ENCODE measurements at regions not wholly inside any gene's neighbourhood (a gene's known extent, or its start where the extent isn't known, plus 50 kb on each side); places are given as distances from the start of the nearest gene placed in this dataset.

DNA sequence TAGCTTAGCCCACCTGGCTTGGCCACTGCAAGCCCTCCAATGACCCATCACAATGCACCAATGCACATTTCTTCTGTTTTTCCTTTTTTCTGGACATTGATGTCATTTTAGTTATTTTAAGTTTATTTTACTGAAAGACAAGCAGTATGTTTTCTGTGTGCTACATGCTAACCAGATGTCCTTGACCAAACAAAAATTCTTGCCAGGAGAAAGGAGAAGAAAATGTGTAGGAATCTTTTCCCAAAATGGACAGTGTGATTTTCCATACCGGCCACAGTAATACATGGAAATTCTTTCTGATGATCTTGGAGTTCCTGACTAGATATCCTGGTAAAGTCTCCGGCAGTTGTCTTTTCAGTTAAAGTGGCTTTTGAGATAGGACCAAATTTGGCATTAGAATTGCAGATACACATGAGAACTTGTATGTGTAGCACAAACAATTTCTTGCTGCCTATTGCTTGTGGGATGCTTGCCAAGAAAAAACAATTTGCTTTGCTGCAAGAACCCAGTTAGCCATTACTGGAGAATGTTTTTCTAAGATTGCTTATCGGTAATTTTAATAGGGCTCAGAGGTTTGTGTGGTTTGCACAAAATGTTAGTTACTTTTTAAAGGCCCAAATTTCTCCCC lies 696.5 kb upstream of the CITED2 start:
- DNase-seq = no peak

DNA sequence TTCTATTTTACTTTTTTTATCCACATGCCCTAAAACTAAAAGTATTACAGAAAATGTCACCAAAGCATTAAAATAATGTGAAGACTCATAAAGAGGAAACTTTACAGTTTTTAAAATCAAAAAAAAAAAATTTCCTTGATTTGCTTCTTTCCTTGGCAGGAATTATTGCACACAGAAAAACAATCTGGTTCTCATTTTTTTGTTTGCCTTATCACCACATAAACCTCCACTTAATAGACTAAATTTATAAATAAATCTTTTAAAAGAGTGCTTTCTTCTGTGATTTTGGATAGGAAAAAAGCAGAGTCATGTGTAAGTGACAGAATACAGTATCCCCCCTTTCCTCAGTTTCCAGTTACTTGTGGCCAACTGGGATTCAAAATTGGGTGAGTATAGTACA lies 695.1 kb upstream of the CITED2 start:
- DNase-seq = no peak

DNA sequence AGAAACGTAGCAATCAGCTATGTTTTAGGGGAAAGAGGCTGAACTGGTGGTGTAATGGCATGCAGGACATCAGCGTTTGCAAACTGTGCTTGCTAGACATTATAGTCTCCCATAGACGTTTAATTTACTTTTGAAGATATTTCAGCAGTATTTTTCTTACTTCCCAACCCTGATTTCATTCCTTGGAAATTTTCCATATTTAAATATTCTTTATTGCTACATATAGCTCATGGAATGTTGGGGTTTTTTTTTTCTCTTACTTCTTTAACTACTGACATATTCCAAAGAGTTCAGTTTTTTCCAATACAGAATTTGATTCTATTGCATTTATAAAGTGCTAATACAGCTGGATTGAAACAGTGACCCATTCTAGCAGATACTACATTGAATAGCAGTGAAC lies 694.4 kb upstream of the CITED2 start:
- DNase-seq = no peak

DNA sequence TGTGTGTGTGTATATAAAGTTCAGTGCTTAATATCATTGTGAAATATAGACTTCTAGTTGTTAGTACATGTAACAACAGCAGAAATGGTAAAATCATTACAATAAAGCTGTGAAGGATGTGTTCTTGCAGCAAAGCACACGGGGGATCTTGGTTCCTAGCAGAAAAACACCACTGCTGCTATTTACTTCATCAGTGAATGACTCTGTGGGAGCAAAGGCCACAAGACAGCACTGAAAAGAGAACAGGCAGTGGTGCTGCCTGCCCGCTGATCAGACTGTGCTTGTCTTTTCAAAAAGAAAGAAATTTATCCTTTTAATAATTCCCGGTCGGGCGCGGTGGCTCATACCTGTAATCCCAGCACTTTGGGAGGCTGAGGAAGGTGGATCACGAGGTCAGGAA lies 689.9 kb upstream of the CITED2 start:
- DNase-seq = no peak

DNA sequence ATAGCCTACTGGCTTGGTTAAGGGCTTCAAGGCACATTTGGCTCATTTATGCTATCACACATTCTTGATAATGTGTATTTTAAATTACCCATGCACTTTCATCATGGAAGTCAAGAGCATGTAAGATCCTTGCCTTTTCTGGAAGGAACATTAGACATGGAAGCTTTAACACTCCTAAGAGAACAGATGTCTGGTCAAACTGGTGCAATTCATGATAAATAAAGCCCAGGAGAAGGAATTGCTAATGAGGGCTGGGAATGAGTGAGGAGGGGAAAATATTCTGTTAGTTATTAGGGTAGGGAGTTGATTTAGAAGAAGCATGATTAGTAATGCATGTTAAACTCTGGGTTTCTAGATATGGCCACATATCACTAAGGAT lies 688.6 kb upstream of the CITED2 start:
- no peak for DNase-seq

DNA sequence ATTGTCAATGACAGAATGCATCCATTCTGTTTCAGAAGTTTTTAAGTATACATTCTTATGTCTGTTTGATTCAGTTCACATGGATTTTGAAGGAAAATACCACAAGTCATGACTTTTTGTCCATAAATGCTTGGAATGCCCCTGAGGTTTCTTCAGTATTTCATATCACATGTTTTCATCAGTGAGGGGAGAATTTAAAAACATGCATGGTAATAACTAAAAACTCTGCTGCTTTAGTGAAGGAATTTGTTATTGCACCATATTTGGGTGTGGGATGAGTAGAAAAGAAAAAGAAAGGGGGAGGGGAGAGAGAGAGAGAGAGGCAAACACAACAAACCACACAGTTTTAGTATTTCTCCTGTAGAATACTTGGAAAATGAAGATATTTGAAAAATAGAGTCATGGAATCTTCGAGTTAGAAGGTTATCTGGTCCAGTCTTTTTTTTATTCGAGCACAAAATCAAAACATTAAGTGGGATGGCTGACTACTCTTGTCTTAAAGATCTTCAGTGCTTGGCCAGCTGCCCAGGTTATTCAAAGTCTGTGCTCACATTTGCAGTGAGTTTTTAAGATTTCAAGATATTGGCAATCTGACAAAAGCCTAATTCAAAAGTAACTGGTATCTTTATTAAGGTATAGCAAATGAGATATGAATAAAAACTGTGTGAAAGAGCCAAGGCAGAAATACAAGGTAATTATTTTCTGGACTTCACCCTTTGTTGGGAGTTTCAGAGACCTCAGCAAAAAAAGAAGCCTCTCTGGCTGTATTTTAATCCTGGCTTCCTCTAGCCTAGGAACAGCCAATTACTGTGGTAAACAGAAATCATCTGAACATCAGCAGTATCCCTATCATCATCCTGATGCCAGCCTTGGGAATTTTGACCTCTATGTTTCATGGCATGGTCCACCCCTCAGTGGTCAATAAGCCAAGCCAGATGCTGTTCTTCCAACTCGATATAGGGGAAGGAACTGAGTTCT lies 687.9 kb upstream of the CITED2 start:
- DNase-seq = no peak

- no peak for DNase-seq
These were observed 686.9 kb upstream of the CITED2 start for GRCh38 chr6:140061110-140062042.

DNA sequence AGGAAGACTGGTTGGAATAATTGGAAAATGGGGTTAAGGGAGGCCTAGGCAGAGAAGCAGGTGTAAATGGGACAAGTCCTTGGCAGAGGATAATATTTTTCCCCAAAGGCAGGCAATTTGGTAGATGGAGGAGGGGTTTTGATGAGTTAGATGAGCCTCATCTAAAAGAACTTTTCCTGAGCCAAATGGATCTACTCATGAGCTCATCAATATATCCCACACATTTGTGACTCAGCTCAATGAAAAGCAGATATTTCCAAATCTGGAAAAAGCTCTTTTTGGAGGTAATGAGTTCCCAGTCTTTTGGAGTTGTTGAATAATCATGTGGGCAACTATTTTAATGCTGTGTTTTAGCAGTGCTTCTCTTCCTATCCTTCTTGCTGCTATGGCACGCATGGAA lies 685.5 kb upstream of the CITED2 start:
- no peak for DNase-seq

- DNase-seq = no peak
These were observed 684.4 kb upstream of the CITED2 start for GRCh38 chr6:140058863-140059262.

DNA sequence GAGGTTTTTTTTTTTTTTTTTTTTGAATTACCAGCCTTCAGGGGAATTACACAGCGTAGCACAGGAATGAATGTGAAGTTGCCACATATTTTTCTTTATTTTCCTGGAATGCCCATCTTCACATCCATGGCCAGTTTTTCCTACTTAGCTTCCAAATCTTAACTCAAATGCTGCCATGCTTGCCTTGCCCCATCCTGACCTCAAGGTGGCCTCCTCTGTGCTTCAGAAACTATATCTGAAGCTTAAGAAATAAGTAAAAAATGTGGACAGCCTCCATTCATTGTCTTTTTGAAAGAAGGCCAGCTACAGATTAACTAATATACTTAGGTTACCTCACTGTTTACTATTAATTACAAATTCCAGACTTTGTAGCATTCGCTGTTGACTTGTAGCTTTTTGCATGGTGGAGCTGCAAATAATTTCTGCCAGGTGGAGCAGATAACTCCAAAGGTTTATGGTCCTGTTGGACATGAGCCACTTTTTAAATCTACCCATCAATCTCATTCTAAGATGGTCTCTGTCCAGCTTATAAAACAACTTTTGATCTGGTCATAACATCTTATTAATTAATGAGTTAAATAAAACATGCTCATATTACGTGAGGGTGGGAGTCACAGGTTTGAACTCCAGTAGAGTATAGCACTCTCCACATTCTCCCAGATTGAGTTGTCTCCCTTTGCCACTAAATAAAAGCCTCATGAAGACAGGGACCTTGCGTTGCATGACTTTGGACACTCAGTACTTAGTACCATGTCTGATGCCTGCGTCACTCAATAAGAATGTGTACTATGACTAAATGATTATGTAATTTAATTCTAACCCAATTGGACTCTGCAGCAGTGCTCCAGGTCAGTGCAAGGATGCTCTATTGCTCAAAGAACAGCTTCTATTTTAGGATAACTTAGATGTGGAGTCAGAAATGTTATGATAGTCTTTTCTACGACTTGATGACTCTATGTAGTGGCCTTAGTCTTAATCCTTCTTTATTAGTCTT lies 678.6 kb upstream of the CITED2 start:
- DNase-seq = no peak

DNA sequence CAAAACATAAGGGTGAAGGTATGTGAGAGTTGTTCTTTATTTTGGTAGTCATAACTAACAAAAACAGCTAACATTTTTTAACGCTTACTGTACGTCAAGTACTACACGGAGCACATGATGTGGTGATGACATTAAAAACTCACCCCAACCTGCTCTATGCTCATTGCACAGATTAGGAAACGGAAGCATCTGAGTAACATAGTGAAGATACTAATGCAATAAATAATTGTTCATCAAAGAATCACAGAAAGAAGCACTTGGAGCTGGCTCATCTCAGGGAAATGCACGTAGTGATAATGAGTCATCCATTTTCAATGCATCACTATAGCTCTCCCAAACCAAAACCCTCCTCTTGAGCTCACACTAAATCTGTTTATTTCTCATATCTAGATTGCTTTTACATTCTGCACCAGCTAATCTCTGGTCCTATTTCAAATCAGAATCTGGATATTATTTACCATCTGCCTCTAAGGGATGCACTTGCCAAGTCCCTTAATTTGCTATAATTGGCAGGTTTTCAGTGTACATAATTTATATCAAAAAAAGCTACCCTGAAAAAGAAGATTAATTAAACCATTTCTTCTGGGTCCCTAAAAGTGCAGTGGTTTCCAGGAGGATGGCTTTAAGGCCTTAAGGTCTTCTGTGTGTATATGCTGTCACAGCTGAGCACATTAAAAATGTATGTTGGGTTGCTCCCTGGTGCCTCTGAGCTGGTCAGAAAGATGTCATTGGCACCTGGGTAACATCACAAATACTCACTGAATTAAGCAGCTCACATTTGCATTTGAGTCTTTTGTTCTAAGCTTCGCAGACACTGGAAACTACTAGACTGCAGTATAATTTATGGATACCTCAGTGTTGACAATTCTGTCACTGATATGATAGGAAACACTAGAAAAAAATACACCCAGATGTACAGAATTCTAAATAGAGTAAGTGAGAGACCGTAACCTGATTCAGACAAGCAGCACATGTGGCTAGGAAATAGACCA lies 677.4 kb upstream of the CITED2 start:
- DNase-seq = peak; percentile 8

- DNase-seq = peak; percentile 9
These were observed 675.9 kb upstream of the CITED2 start for GRCh38 chr6:140050101-140050995.

- DNase-seq = no peak
These were observed 674.8 kb upstream of the CITED2 start for GRCh38 chr6:140049251-140049650.

DNA sequence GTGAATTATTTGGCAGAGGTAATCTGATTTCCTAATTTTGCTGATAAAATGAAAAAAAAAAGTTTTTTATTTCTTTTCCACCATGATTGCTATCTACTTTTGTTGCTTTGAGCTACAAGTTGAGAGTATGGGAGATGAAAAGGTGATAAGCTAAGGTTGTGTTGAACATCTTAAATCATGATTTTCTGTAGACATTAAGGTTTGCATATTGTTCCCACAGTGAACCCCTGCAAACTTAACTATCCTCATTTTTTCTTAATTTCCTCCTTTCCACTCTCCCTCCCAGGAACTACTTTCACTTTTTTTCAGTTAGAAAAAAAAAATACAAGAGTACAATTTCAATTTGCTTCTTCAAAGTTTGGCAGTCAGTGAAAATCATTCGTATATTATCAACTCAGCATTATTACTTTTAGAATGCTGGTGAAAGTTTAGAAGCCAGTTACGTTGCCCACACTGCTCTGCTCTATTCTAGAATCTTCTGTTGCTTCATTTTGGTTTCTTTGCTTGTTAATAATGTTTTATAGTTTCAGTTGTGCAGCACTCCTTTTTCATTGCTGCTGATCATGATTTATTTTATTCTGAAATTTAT lies 673.8 kb upstream of the CITED2 start:
- DNase-seq = no peak

- DNase-seq = no peak
These were observed 672.9 kb upstream of the CITED2 start for GRCh38 chr6:140047321-140047720.

DNA sequence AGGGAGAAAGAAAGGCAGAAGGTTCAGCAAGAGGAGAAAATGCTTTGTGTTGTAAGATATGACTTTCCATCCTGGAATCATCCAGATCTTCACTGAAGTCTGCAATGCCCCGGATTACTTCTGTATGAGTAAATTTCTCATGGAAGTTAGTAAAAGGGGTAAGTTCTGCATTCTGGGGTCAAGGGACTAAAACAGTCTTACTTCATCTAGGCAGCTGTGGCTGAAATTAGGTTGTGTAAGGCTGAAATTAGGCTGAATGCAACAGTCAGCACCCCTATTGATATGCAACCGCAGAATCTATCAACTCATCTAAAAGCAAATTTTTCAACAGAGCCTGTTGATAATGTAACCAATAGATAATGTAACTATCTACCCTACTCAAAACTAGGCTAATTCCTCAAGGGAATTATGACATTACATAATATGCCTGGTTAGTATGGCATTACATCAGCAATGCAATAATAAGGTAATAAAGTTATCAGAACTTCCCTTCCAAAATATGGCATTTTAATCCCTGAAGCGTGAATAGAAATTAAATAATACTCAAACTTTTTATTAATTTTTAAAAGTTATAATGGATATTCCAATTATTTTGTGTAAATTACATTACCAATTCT lies 671.7 kb upstream of the CITED2 start:
- no peak for DNase-seq

- DNase-seq = no peak
These were observed 670.7 kb upstream of the CITED2 start for GRCh38 chr6:140045116-140045515.

DNA sequence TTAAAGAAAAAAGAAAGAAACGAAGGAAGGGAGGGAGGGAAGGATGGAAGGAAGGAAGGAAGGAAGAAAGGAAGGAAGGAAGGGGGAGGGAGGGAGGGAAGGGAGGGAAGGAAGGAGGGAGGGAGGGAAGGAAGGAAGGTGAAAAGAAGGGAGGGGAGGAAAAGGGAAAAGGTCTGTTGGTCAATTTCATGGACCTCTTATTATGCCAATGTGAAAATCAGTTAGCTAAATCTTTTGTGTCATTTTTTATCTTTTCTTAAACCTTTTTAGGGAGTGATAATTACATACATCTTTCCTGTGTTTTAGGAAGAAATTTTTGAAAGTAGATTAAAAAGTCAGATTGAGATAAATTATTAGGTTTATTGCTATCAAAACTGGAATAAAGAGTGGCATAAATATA lies 670.2 kb upstream of the CITED2 start:
- DNase-seq = no peak
